A549 (cell line): ENCODE measurements at regions not wholly inside any gene's neighbourhood (a gene's known extent, or its start where the extent isn't known, plus 50 kb on each side); places are given as distances from the start of the nearest gene placed in this dataset.

Source experiments
- ATAC-seq, 2 experiments: fragments of 200-7000 bp in 1 of 2; fragments of >200 bp in 1 of 2; cut with Nextera tagmentation in 1 of 2; cut with Tn5 transposase in 1 of 2; 3 replicates each; pipeline versions ENCODE4 v1.8.0 to v1.9.1; 2018 to 2020; ENCODE audit warnings: mild to moderate bottlenecking in 1 of 2, moderate library complexity in 1 of 2
- CTCF ChIA-PET: fragments of 300-600 bp; sonication (Branson Sonifier 250); formaldehyde crosslinking; extraction: SDS; loops from one replicate; lab custom pipeline; 2021; ENCODE audit warnings: antibody characterized with exemption, inconsistent platforms; lab: Yijun Ruan, JAX
- POLR2A ChIA-PET: fragments of 350-600 bp; formaldehyde crosslinking; extraction: SDS; loops from one replicate; lab custom pipeline; 2021; ENCODE audit warnings: antibody characterized with exemption, inconsistent platforms; lab: Yijun Ruan, JAX
- DNase-seq, 2 experiments: peaks; one replicate each; pipeline versions ENCODE4 v3.0.0 to v3.0.0-alpha.2; 2011 to 2016; ENCODE audit warnings: low read depth in 1 of 2, low spot score in 1 of 2
- FAIRE-seq: peaks from 2 replicates; lab custom pipeline; 2011; peaks lifted over from hg19 to GRCh38; lab: Jason Lieb, UNC
- H3K27ac ChIP-seq, 2 experiments: fragments of >200 bp; sonication (Bioruptor Twin); formaldehyde crosslinking; 3 replicates each; pipeline ENCODE4 v1.5.1; 2016 to 2017
- H3K4me1 ChIP-seq: fragments of >200 bp; sonication (Bioruptor Twin); formaldehyde crosslinking; 3 replicates; pipeline ENCODE4 v1.6.1; 2016
- H3K4me2 ChIP-seq: fragments of >200 bp; sonication (Bioruptor Twin); formaldehyde crosslinking; 3 replicates; pipeline ENCODE4 v1.6.1; 2016
- H3K4me3 ChIP-seq: fragments of >200 bp; sonication (Bioruptor Twin); formaldehyde crosslinking; 3 replicates; pipeline ENCODE4 v1.5.1; 2016
- H3K9me3 ChIP-seq: fragments of >200 bp; sonication (Bioruptor Twin); formaldehyde crosslinking; 3 replicates; pipeline ENCODE4 v1.6.1; 2016
- CHD2 ChIP-seq: fragments of 150-350 bp; IDR thresholded peaks from 2 replicates; pipeline ENCODE4 v1.6.1; 2014; ENCODE audit warnings: low read length; ENCODE audit not compliant: partially characterized antibody
- CHD4 ChIP-seq: fragments of 200-600 bp; sonication (generic); IDR thresholded peaks from 2 replicates; pipeline ENCODE4 v1.6.1; 2016; ENCODE audit warnings: antibody characterized with exemption, mild to moderate bottlenecking, borderline replicate concordance
- EP300 ChIP-seq, 2 experiments: fragments of >200 bp; sonication (Bioruptor Twin); formaldehyde crosslinking; IDR thresholded peaks; 2 replicates in 1 of 2; 3 replicates in 1 of 2; pipeline ENCODE4 v1.6.1; 2016 to 2017
- ESRRA ChIP-seq: fragments of 150-350 bp; IDR thresholded peaks from 2 replicates; pipeline ENCODE4 v1.6.1; 2014; ENCODE audit warnings: mild to moderate bottlenecking, low read length, borderline replicate concordance
- FOSL2 ChIP-seq, 2 experiments: fragments of 450-650 bp in 1 of 2; fragments of >200 bp in 1 of 2; sonication (Bioruptor Twin) in 1 of 2; formaldehyde crosslinking; IDR thresholded peaks; 2 replicates each; pipeline versions ENCODE4 v1.5.0 to v1.6.1; 2016 to 2020; ENCODE audit warnings: mild to moderate bottlenecking in 1 of 2, moderate library complexity in 1 of 2
- GATA3 ChIP-seq: IDR thresholded peaks from 2 replicates; pipeline ENCODE4 v1.6.1; 2012; ENCODE audit warnings: borderline replicate concordance
- JUNB ChIP-seq: fragments of >200 bp; sonication (Bioruptor Twin); formaldehyde crosslinking; IDR thresholded peaks from 2 replicates; pipeline ENCODE4 v1.6.1; 2016
- KDM1A ChIP-seq: fragments of 200-600 bp; sonication (generic); IDR thresholded peaks from 2 replicates; pipeline ENCODE4 v1.6.1; 2016; ENCODE audit warnings: low read depth, mild to moderate bottlenecking
- KDM5A ChIP-seq: fragments of 200-600 bp; sonication (generic); IDR thresholded peaks from 2 replicates; pipeline ENCODE4 v1.6.1; 2016; ENCODE audit warnings: antibody characterized with exemption, mild to moderate bottlenecking
- MYC ChIP-seq: IDR thresholded peaks from 2 replicates; pipeline ENCODE4 v1.6.1; 2012; ENCODE audit warnings: mild to moderate bottlenecking, inconsistent platforms, low read length, improper control_type of control experiment, borderline replicate concordance
- POLR2A ChIP-seq: IDR thresholded peaks from 2 replicates; pipeline ENCODE4 v1.6.1; 2012; ENCODE audit warnings: mild to moderate bottlenecking, low read length
- RAD21 ChIP-seq, 2 experiments: fragments of >200 bp in 1 of 2; sonication (Bioruptor Twin) in 1 of 2; formaldehyde crosslinking in 1 of 2; IDR thresholded peaks in 1 of 2; conservative IDR thresholded peaks in 1 of 2; 2 replicates in 1 of 2; 3 replicates in 1 of 2; pipeline ENCODE4 v1.6.1; 2012 to 2018; ENCODE audit warnings: inconsistent platforms in 1 of 2
- RARB ChIP-seq: fragments of 250-450 bp; sonication (Bioruptor Pico); IDR thresholded peaks from 2 replicates; pipeline ENCODE4 v1.8.0; 2021; ENCODE audit warnings: mild to moderate bottlenecking, moderate library complexity
- SMC3 ChIP-seq: fragments of >200 bp; sonication (Bioruptor Twin); formaldehyde crosslinking; IDR thresholded peaks from 3 replicates; pipeline ENCODE4 v1.6.1; 2018; ENCODE audit warnings: inconsistent platforms
- SREBF2 ChIP-seq: fragments of 450-650 bp; IDR thresholded peaks from 2 replicates; pipeline ENCODE4 v1.6.1; 2014; ENCODE audit warnings: mild to moderate bottlenecking, moderate library complexity
- ZC3H11A ChIP-seq: fragments of 450-650 bp; IDR thresholded peaks from 2 replicates; pipeline ENCODE4 v1.6.1; 2014; ENCODE audit warnings: antibody characterized with exemption, mild to moderate bottlenecking
- ZFP36 ChIP-seq: fragments of 450-650 bp; IDR thresholded peaks from 2 replicates; pipeline ENCODE4 v1.6.1; 2014; ENCODE audit warnings: borderline replicate concordance; ENCODE audit not compliant: partially characterized antibody
- ZSCAN20 ChIP-seq: fragments of 250-450 bp; sonication (Bioruptor Pico); IDR thresholded peaks from 2 replicates; pipeline ENCODE4 v1.8.0; 2022; ENCODE audit warnings: mild to moderate bottlenecking, moderate library complexity
- WGBS: methylation state at CpG from one replicate; pipeline ENCODE4 v1.1.6; 2017; ENCODE audit errors: missing lambda C conversion rate; 5-methylcytosine and 5-hydroxymethylcytosine counted together
- TF ChIP-seq, protein P1 (sequence below): fragments of >200 bp; sonication (Bioruptor Twin); formaldehyde crosslinking; IDR thresholded peaks from 3 replicates; pipeline ENCODE4 v1.5.1; 2016
- TF ChIP-seq, protein P2 (sequence below): fragments of 150-350 bp; IDR thresholded peaks from 2 replicates; pipeline ENCODE4 v1.6.1; 2014; ENCODE audit warnings: low read depth, mild to moderate bottlenecking, low read length
- TF ChIP-seq, protein P3 (sequence below): fragments of 450-650 bp; IDR thresholded peaks from 2 replicates; pipeline ENCODE4 v1.6.1; 2014; ENCODE audit warnings: antibody characterized with exemption

DNA sequence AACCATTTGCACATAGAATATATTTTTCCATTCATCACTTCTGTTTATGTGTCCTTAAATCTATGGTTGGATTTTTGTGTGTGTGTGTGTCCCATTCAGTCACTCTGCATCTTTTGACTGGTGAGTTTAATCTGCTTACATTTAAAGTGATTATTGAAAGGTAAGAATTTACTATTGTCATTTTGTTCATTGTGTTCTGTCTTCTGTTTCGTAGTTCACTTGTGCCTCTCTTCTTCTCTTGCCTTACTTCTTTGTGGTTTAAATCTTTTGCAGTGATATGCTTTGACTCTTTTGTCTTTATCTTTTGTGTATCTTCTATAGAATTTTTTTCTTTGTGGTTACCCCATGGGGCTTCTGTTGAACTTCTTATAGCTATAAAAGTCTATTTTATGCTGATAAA lies 166.3 kb upstream of the UBE3A start:
- POLR2A ChIA-PET = no interaction called here

DNA sequence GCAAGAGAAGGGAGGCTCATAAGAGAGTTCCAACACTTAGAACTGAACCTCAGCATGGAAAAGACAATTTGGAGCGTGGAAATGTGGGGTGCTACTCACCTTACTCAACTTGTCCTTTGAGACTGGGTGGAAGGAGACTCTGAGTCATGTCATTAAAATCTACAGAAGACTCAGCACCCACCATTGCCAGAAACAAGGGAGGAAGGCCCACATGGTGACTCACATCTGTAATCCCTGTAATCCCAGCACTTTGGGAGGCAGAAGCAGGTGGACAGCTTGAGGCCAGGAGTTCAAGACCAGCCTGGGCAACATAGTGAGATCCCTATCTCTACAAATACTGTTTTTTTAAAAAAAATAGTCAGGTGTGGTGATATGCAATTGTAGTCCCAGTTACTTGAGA lies 161.9 kb upstream of the UBE3A start:
- POLR2A ChIA-PET = no interaction called here
- CTCF ChIA-PET = no interaction called here
- no peak for FAIRE-seq
- no peak for ATAC-seq
- H3K27ac ChIP-seq = no peak overlapping the region
- TF ChIP-seq ZC3H11A (no peak), SREBF2 (no peak), GATA3 (no peak), CHD4 (no peak), RAD21 (conservative IDR thresholded peaks at IDR 0.05 in 1 of 2, IDR thresholded peaks at IDR 0.05 in 1 of 2) (no peak), JUNB (no peak), MYC (no peak)
- TF ChIP-seq, protein P1, sequence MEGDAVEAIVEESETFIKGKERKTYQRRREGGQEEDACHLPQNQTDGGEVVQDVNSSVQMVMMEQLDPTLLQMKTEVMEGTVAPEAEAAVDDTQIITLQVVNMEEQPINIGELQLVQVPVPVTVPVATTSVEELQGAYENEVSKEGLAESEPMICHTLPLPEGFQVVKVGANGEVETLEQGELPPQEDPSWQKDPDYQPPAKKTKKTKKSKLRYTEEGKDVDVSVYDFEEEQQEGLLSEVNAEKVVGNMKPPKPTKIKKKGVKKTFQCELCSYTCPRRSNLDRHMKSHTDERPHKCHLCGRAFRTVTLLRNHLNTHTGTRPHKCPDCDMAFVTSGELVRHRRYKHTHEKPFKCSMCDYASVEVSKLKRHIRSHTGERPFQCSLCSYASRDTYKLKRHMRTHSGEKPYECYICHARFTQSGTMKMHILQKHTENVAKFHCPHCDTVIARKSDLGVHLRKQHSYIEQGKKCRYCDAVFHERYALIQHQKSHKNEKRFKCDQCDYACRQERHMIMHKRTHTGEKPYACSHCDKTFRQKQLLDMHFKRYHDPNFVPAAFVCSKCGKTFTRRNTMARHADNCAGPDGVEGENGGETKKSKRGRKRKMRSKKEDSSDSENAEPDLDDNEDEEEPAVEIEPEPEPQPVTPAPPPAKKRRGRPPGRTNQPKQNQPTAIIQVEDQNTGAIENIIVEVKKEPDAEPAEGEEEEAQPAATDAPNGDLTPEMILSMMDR = no peak
- no peaks in the 10 kb centered on the region for H3K4me1 ChIP-seq
- no peak overlapping the region for H3K4me3 ChIP-seq
- 7% methylated on average over 1 of the region's 1 CpG for WGBS
- H3K4me2 ChIP-seq = no peak overlapping the region
- no peak for DNase-seq
- H3K9me3 ChIP-seq = no peaks in the 10 kb centered on the region

More for the DNA sequence above, 166.3 kb upstream of the UBE3A start:
- TF ChIP-seq KDM5A (no peak), ZFP36 (no peak)
- Histone ChIP-seq H3K4me1 (no peaks in the 10 kb centered on the region), H3K27ac (no peak overlapping the region), H3K4me3 (no peak overlapping the region), H3K4me2 (no peak overlapping the region), H3K9me3 (no peaks in the 10 kb centered on the region)
- DNase-seq = no peak
- 0% methylated on average over 1 of the region's 1 CpG for WGBS
- CTCF ChIA-PET = no interaction called here
- no peak for FAIRE-seq
- ATAC-seq = no peak

DNA sequence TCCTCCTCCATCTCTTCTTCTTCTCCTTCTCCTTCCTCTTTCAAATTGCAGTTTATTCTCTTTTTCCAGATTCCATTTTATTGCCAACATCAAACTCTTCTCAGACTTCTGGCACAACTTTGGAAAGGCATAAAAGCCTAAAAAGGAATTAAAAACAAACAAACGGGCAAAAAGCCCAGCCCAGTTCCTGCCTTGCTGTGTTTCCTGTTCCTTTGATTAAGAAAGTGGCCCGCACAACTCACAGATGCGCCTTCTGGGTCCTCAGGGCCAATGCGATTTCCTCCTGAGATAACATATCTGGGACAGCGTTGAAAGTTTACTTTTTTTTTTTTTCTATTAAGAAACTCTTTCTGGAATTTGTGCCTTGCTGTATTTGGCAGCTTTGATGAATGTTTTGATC lies 158.7 kb upstream of the UBE3A start:
- Histone ChIP-seq H3K9me3 (no peaks in the 10 kb centered on the region), H3K4me2 (no peak overlapping the region)
- 50% methylated on average over 5 of the region's 5 CpGs for WGBS

More for the DNA sequence above, 158.7 kb upstream of the UBE3A start:
- no peaks in the 10 kb centered on the region for H3K4me1 ChIP-seq
- no peak overlapping the region for H3K4me3 ChIP-seq
- TF ChIP-seq POLR2A (no peak), GATA3 (no peak), CHD2 (no peak), SMC3 (no peak), RARB (CRISPR knock-in tag) (no peak), KDM1A (no peak), EP300 (IDR thresholded peaks at IDR 0.05) (no peak), FOSL2 (IDR thresholded peaks at IDR 0.05) (no peak), FOSL2 (CRISPR knock-in tag; IDR thresholded peaks at IDR 0.05) (no peak), ZSCAN20 (no peak), ESRRA (no peak), JUNB (no peak)
- TF ChIP-seq, protein P2, sequence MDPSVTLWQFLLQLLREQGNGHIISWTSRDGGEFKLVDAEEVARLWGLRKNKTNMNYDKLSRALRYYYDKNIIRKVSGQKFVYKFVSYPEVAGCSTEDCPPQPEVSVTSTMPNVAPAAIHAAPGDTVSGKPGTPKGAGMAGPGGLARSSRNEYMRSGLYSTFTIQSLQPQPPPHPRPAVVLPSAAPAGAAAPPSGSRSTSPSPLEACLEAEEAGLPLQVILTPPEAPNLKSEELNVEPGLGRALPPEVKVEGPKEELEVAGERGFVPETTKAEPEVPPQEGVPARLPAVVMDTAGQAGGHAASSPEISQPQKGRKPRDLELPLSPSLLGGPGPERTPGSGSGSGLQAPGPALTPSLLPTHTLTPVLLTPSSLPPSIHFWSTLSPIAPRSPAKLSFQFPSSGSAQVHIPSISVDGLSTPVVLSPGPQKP = no peak
- TF ChIP-seq, protein P3, sequence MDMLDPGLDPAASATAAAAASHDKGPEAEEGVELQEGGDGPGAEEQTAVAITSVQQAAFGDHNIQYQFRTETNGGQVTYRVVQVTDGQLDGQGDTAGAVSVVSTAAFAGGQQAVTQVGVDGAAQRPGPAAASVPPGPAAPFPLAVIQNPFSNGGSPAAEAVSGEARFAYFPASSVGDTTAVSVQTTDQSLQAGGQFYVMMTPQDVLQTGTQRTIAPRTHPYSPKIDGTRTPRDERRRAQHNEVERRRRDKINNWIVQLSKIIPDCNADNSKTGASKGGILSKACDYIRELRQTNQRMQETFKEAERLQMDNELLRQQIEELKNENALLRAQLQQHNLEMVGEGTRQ = no peak
- no peak overlapping the region for H3K27ac ChIP-seq
- CTCF ChIA-PET = no interaction called here
- POLR2A ChIA-PET = no interaction called here
- FAIRE-seq (no peak), DNase-seq (no peak), ATAC-seq (no peak)
